ENCODE measurements at regions not wholly inside any gene's neighbourhood (a gene's known extent, or its start where the extent isn't known, plus 50 kb on each side); places are given as distances from the start of the nearest gene placed in this dataset.
"Not testable (repeated sequence)": the region's sequence is repeated elsewhere in the genome, so short reads cannot be mapped to it uniquely, and the experiment has no call there.

GRCh38 chr1:72954943-72955342, 672.6 kb upstream of the NEGR1 start:
- Mint-ChIP-seq H3K4me1 (ENCODE audit: low read depth, unreplicated experiment) (no peaks in the 10 kb centered on the region), H3K27ac (ENCODE audit: unreplicated experiment) (no peak overlapping the region), H3K36me3 (ENCODE audit: insufficient read depth, unreplicated experiment) (no peaks in the 10 kb centered on the region), H3K9me3 (ENCODE audit: unreplicated experiment) (no peaks in the 10 kb centered on the region), H3K4me3 (ENCODE audit: unreplicated experiment) (no peak overlapping the region), H3K27me3 (ENCODE audit: insufficient read depth, unreplicated experiment) (no peaks in the 10 kb centered on the region)
- intact Hi-C loops (cut with micrococcal nuclease; ENCODE audit: unreplicated experiment): no loop called here
- ChIA-PET CTCF (no interaction called here), POLR2A (no interaction called here)
- H3K4me1 ChIP-seq: no peaks in the 10 kb centered on the region
- H3K4me3 ChIP-seq (ENCODE audit: low read depth, low read length): no peak overlapping the region
- H3K36me3 ChIP-seq (ENCODE audit: control insufficient read depth, insufficient read depth, low read length): no peaks in the 10 kb centered on the region
- H3K9me3 ChIP-seq: no peaks in the 10 kb centered on the region
- H3K27me3 ChIP-seq (replicated peaks; ENCODE audit: control insufficient read depth, insufficient read depth, low read length): no peaks in the 10 kb centered on the region
- BruUV-seq (replicated peaks): no TSS peak
- TF ChIP-seq CTCF (IDR thresholded peaks at IDR 0.05; ENCODE audit: insufficient read depth in 1 of 2, low read depth in 1 of 2, low read length in 1 of 2, severe bottlenecking in 1 of 2, unreplicated experiment in 1 of 2): no peak
- DNase-seq: no peak

GRCh38 chr1:72950900-72951299, 668.6 kb upstream of the NEGR1 start:
- H3K27me3 ChIP-seq (replicated peaks; ENCODE audit: control insufficient read depth, insufficient read depth, low read length); H3K4me3 ChIP-seq (ENCODE audit: low read depth, low read length); H3K27ac Mint-ChIP-seq (ENCODE audit: unreplicated experiment); CTCF ChIA-PET; H3K9me3 Mint-ChIP-seq (ENCODE audit: unreplicated experiment); H3K4me1 Mint-ChIP-seq (ENCODE audit: low read depth, unreplicated experiment); POLR2A ChIA-PET; intact Hi-C loops (cut with micrococcal nuclease; ENCODE audit: unreplicated experiment); H3K27me3 Mint-ChIP-seq (ENCODE audit: insufficient read depth, unreplicated experiment); H3K4me1 ChIP-seq; BruUV-seq (replicated peaks); H3K36me3 ChIP-seq (ENCODE audit: control insufficient read depth, insufficient read depth, low read length); H3K4me3 Mint-ChIP-seq (ENCODE audit: unreplicated experiment); H3K36me3 Mint-ChIP-seq (ENCODE audit: insufficient read depth, unreplicated experiment); DNase-seq; H3K9me3 ChIP-seq: not testable (repeated sequence)

GRCh38 chr1:72946903-72947499, 664.7 kb upstream of the NEGR1 start:
- H3K27ac Mint-ChIP-seq (ENCODE audit: unreplicated experiment): no peak overlapping the region
- no peaks in the 10 kb centered on the region for H3K9me3 ChIP-seq
- no peak overlapping the region for H3K4me3 Mint-ChIP-seq (ENCODE audit: unreplicated experiment)
- H3K27me3 Mint-ChIP-seq (ENCODE audit: insufficient read depth, unreplicated experiment): peaks cover 2% of the 10 kb centered on the region
- H3K9me3 Mint-ChIP-seq (ENCODE audit: unreplicated experiment): no peaks in the 10 kb centered on the region
- no peaks in the 10 kb centered on the region for H3K36me3 ChIP-seq (ENCODE audit: control insufficient read depth, insufficient read depth, low read length)
- DNase-seq: no peak
- H3K4me3 ChIP-seq (ENCODE audit: low read depth, low read length): no peak overlapping the region
- no peaks in the 10 kb centered on the region for H3K36me3 Mint-ChIP-seq (ENCODE audit: insufficient read depth, unreplicated experiment)
- no peaks in the 10 kb centered on the region for H3K4me1 Mint-ChIP-seq (ENCODE audit: low read depth, unreplicated experiment)
- no TSS peak for BruUV-seq (replicated peaks)
- no peaks in the 10 kb centered on the region for H3K27me3 ChIP-seq (replicated peaks; ENCODE audit: control insufficient read depth, insufficient read depth, low read length)
- intact Hi-C loops (cut with micrococcal nuclease; ENCODE audit: unreplicated experiment): no loop called here
- TF ChIP-seq CTCF (IDR thresholded peaks at IDR 0.05; ENCODE audit: insufficient read depth in 1 of 2, low read depth in 1 of 2, low read length in 1 of 2, severe bottlenecking in 1 of 2, unreplicated experiment in 1 of 2): no peak
- H3K4me1 ChIP-seq: no peaks in the 10 kb centered on the region
- ChIA-PET CTCF (no interaction called here), POLR2A (no interaction called here)

- ChIA-PET POLR2A (no interaction called here), CTCF (no interaction called here)
- Mint-ChIP-seq H3K4me3 (ENCODE audit: unreplicated experiment) (no peak overlapping the region), H3K9me3 (ENCODE audit: unreplicated experiment) (no peaks in the 10 kb centered on the region), H3K4me1 (ENCODE audit: low read depth, unreplicated experiment) (no peaks in the 10 kb centered on the region), H3K36me3 (ENCODE audit: insufficient read depth, unreplicated experiment) (no peaks in the 10 kb centered on the region), H3K27ac (ENCODE audit: unreplicated experiment) (no peak overlapping the region), H3K27me3 (ENCODE audit: insufficient read depth, unreplicated experiment) (peaks cover 2% of the 10 kb centered on the region)
- Histone ChIP-seq H3K4me1 (no peaks in the 10 kb centered on the region), H3K36me3 (ENCODE audit: control insufficient read depth, insufficient read depth, low read length) (no peaks in the 10 kb centered on the region), H3K4me3 (ENCODE audit: low read depth, low read length) (no peak overlapping the region), H3K27me3 (replicated peaks; ENCODE audit: control insufficient read depth, insufficient read depth, low read length) (no peaks in the 10 kb centered on the region), H3K9me3 (no peaks in the 10 kb centered on the region)
- no TSS peak for BruUV-seq (replicated peaks)
- TF ChIP-seq CTCF (IDR thresholded peaks at IDR 0.05; ENCODE audit: insufficient read depth in 1 of 2, low read depth in 1 of 2, low read length in 1 of 2, severe bottlenecking in 1 of 2, unreplicated experiment in 1 of 2): no peak
- intact Hi-C loops (cut with micrococcal nuclease; ENCODE audit: unreplicated experiment): no loop called here
- DNase-seq: no peak
Measured at GRCh38 chr1:72942008-72942407, 659.7 kb upstream of the NEGR1 start.
